GM21529 (cell line): ENCODE measurements at regions not wholly inside any gene's neighbourhood (a gene's known extent, or its start where the extent isn't known, plus 50 kb on each side); places are given as distances from the start of the nearest gene placed in this dataset.
"Not testable (repeated sequence)": the region's sequence is repeated elsewhere in the genome, so short reads cannot be mapped to it uniquely, and the experiment has no call there.

Source experiments
- ATAC-seq: cut with Tn5 transposase; IDR thresholded peaks from one replicate; pipeline ENCODE4 v1.9.1; 2021; ENCODE audit not compliant: unreplicated experiment

DNA sequence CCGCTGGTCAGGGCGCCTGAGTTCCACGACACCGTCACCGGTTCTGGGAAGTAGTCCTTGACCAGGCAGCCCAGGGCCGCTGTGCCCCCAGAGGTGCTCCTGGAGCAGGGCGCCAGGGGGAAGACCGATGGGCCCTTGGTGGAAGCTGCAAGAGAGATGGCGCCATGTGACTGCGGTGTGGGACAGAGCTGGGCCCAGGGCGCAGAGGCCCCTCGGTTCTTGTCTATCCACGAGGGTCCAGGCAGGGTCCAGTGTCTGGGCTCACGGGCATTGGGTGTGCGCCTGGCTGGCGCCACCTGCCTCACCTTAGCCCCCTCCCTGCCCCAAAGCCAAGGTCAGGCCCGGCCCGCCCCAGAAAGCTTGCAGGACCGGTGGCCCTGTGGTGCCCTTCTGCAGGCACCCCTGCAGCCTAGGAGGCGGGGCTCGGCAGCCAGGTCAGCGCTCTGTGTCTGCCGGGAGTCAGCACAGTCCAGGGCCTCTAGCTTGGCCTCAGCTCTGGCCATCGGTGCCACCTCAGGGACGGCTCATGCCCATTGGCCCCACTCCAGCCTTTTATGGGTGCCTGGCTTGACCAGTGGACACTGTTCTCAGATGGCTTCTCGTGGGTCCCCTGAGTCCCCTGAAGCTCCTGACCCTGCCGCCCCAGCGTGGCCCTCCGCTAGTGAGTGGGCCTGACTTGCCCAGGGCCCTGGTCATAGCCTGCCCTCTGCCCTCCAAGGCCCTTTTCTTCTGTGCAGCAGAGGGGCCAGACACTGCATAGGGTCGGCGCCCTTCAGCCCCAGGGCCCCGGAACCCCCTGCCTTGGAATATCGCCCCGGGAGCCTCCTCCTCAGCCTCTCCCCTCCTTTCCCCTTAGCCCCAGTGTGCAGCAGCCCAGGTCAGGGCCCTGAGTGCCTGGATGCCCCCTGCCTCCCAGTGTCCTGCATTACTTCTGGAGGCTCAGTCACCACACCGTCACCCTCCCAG lies 245.2 kb downstream of the TMEM121 start:
- ATAC-seq, result not testable (repeated sequence)

DNA sequence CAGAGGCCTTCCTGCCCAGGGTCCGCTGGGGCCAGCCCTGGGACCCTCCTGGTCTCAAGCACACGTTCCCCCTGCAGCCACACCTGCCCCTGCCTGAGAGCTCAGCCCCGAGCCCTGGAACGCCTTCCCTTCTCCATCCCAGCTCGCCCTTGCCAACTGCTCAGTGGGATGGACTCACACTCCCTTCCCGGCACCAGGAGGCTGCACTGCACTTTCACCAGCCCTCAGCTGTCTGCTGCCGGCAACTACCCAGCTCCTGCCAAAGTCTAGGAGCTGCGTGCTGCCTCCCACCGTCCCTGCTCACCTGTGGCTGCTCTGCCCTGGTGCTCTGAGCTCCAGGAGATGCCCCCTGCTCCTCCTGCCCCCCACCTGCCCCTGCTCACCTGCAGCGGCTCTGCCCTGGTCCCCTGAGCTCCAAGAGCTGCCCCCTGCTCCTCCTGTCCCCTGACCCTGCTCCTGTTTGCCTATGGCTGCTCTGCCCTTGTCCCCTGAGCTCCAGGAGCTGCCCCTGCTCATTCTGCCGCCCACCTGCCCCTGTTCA lies 246.4 kb downstream of the TMEM121 start:
- ATAC-seq, result not testable (repeated sequence)

DNA sequence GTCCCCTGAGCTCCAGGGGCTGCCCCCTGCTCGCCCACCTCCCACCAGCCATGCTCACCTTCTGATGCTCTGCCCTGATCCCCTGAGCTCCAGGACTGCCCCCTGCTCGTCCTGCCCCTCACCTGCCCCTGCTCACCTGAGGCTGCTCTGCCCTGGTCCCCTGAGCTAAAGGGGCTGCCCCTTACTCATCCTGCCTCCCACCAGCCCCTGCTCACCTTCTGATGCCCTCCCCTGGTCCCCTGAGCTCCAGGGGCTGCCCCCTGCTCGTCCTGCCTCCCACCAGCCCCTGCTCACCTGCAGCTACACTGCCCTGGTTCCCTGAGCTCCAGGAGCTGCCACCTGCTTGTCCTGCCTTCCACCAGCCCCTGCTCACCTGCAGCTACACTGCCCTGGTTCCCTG lies 247.2 kb downstream of the TMEM121 start:
- ATAC-seq, result no peak

DNA sequence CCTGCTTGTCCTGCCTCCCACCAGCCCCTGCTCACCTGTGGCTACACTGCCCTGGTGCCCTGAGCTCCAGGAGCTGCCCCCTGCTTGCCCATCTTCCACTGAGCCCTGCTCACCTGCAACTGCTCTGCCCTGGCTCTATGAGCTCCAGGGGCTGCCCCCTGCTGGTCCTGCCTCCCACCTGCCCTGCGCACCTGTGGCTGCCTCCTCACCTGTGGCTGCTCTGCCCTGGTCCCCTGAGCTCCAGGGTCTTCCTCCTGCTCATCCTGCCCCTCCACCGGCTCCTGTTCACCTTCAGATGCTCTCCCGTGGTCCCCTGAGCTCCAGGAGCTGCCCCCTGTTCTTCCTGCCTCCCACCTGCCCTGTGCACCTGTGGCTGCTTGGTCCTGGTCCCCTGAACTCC lies 247.6 kb downstream of the TMEM121 start:
- ATAC-seq, result no peak

DNA sequence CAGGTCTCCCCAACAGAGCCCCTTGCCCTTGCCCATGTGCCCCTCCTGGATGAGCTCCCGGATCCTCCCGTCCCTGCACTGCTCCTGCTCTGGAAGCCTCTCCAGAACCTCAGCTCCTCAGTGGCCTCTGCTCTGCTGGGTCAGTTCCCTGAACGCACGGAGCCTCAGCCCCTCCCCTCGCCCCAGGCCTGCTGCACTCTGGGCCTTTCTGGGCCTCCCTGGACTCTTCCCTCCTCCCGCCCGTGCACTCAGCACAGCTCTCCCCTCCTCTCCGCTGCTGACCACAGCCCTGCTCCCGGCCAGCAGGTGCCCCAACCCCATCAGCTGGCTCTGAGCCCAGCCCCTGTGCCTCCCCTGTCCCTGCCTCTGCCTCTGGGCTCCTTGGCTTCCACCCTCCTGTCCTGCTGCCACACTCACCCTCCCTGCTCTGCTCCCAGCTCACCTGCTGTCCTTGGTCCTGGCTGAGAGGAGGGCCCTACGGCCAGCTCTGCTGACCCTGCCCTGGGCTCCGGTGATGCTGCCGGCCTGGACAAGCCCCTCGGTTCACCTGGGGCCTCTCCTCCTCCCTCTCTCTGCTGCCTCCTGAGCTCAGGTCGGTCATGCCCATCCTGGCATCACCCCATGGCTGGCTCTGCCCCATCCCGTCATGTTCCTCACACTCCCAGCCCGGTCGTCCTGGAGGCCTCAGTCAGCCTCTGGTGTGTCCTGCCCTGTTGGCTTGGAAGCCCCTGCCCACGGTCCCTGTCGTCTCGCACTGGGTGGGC lies 248.4 kb downstream of the TMEM121 start:
- ATAC-seq, result not testable (repeated sequence)

DNA sequence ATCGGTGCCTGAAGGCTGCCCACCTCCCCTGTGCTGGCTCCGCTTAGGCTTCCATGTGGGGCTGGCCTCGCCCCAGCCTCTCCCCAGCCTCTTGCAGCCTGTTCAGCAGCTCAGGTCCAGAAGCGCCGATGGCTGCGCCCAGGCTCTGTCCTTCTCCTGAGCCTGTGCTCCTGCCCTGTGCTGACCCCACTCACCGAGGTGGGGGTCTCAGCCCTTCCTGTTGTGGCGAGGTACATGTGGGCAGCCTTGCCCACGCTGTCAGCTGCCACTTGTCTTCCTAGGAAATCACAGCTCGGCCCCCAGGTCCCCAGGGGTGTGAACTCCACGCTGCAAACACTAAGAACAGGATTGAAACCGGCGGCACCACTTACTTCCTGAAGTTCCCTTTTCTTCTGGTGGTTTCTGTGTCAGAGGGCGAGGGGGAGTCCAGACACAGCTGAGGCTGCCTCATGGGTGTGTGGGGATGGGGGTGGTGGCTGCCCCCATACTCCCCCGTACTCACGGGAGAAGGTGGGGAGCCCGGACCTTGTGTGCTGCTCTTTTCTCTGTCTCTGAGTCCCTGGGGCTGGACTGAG lies 249.1 kb downstream of the TMEM121 start:
- not testable (repeated sequence) for ATAC-seq

DNA sequence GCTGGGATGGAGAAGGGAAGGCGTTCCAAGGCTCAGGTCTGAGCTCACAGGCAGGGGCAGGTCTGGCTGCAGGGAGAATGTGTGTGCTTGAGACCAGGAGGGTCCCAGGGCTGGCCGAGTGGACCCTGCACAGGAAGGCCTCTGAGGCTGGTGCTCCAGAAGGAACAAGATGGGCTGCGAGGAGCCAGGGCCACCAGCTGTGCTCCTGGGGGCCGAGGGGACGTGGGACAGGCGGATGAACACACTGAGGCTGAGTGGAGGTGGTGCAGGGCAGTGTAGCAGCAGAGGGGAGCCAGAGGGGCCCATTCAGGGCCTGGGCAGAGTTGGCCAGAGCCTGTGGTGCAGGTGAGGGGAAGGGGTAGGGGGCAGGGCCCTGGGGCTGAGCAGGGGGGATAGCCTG lies 249.7 kb downstream of the TMEM121 start:
- not testable (repeated sequence) for ATAC-seq

DNA sequence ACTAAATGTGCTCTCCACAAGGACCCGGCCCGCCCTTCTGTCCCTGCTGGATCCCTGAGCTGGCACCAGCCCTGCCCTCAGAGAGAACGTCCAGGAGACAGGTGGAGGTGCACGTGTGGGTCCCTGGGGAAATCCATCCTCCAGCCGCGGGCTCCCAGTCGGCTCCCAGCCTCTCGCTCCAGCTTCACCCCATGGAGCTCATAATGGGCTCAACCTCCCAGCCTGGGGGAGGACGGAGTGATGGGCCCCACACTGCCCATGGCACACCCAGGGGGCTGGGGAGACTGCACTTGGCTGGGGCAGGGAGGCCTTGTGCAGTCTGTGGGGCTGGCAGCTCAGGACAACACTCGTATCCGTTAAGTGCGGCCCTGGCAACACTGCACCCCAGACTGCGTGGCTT lies 250.5 kb downstream of the TMEM121 start:
- no peak for ATAC-seq

DNA sequence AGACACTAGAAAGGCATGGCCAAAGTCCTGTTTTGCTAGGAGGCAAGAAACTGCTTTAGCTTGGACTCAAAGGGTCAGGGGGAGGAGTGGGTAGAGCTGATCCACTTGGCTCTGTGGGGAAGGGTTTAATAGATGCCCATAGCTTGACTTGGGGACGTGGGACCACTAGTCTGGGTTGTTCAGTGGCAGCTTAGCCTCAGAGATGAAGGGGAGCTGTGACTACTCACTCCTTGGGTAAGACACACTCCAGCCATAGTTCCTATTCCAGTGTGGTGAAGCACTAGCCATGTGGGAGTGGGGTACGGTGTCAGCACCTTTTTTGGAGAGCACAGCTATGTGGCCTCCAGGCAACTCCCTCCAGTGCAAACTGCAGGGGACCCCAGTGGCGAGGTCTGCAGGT lies 257.3 kb downstream of the TMEM121 start:
- ATAC-seq, result no peak

DNA sequence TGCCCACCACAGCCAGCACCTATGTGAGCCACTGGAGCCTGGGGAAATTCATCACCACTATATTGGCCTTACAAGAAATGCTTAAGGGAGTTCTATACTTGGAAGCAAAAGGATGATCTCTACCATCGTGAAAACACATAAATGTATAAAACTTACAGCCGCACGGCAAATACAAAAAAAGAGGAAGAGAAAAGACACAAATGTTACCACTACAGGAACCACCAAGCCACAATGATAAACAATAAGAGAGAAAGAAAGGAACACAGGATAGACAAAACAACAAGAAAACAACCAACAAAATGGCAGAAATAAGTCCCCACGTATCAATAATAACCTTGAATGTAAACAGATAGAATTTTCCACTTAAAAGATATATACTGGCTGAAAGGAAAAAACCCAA lies 267.5 kb downstream of the TMEM121 start:
- no peak for ATAC-seq

DNA sequence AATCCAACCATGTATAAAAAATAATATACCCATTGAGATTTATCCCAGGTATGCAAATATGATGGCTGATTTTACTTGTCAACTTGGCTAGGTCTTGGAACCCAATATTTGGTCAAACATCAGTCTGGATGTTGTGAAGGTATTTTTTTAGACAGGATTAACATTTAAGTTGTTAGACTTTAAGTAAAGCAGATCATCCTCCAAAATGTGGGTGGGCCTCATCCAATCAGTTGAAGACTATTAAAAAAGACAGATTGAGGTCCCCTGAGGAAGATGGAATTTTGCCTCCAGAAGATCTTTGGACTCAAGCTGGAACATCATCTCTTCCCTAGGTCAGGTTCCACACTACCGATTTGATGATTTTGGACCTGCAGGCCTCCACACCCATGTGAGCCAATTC lies 271.2 kb downstream of the TMEM121 start:
- ATAC-seq, result no peak

DNA sequence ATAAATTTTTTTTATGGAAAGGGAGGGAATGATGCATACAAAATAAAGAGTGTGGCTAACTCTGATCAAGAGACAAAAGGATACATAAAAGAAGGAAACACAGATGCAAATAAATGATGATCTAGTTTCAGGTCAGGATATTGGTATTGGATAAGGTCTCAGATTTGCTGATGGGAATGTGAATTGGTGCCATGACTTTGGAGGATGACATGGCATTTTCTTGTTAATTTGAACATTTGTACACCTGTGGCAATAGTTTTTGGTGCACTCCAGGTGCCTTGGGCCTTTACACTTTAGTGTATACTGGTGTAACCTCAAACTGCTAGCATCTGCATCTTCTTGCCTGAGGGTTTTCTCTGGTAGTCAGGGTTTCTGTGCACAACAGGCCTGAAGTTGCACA lies 279.3 kb downstream of the TMEM121 start:
- ATAC-seq, result no peak

DNA sequence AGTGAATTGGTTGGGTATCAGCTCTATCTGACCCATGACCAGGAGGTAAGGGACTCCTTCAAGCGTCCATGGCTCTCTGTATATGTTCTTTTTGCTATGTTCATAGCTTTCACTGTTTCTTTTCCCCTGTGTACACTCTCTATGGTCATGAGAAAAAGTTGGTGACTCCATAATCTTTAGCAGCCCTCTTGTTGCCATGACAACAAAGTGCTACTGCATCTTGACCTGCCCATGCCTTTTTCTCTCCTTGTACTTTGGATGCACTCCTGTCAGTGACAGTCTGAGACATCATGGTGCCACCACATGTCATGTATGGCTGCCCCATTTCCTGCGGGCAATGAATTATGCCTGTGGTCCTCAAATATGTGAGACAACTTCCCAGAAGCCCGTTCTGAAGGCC lies 280.2 kb downstream of the TMEM121 start:
- ATAC-seq, result no peak

DNA sequence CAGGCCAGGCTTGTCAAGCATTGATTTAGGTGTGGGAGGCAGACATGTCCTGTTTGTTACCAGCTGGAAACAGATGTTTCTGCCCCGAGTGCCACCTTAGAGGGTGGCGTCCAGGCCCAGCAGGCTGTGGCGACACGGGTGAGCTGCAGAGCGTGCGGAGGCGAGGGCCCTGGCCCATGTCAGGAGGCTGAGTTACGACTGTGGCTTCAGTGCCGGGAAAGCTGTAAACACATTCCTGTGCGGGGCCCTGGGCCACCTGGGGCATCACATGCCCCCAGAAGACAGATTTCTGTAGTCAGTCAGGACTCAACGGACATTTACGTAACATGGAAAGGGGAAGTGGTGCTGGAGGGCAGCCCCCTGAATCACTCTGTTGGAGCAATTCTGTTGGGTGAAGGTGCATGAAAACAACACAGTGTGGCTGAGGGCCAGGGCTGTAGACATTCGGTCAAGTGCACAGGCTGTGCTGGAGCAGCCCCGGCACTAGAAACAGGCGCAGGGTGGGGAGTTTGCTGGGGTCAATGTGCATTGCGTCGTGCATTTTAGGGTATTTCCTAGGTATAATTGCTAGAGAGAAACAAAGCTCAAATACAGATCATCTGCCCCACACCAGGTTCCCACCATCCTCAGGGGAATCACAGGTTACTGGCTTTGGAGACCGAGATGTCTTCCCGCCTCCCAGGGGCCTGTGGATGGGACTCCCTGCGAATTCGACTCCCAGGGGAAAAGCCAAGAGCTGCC lies 291.8 kb downstream of the TMEM121 start:
- ATAC-seq, result no peak

DNA sequence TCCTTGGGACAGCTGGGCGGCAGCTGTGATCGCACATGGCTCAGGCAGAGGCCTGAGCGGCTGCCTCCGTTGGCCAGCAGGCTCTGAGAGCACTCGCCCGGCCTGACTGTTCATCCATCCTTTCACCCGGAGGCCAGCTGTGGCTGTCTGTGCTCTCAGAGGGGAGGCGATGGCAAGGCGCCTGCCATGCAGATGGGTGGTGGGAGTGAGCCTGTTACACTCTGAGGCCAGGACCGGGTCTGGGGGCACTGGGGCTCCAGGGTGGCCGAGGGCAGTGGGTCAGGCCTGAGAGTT lies 292.3 kb downstream of the TMEM121 start:
- ATAC-seq, result no peak

DNA sequence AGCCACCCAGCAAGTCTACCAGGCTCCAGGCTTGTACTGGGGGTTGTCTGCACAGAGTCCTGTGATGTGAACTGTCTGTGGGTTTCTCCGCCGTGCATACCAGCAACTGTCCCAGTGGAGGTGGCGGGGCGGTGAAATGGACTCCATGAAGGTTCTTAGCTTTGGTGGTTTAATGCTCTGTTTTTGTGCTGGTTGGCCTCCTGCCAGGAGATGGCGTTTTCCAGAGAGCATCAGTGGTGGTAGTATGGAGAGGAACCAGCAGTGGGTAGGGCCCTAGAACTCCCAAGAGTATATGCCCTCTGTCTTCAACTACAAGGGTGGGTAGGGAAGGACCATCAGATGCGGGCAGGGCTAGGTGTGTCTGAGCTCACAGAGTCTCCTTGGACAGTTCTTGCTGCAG lies 303.8 kb downstream of the TMEM121 start:
- ATAC-seq, result no peak

DNA sequence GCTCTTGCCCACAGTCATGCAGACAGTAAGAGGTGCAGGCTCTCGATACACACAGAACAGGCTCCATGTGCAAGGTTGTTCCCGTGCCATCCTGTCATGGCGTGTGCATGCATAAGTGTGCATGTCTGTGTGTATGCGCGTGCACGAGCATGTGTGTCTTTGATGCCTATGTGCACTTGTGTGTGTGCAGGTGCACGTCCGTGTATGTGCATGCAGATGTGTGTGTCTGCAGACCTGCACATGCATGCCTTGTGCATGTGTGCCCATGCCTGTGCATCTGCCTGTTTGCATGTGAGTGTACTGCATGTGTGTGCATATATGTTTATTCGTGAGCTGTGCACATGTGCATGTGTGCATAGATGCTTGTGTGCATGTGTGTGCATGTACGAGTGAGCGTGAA lies 309.8 kb downstream of the TMEM121 start:
- ATAC-seq, result no peak

DNA sequence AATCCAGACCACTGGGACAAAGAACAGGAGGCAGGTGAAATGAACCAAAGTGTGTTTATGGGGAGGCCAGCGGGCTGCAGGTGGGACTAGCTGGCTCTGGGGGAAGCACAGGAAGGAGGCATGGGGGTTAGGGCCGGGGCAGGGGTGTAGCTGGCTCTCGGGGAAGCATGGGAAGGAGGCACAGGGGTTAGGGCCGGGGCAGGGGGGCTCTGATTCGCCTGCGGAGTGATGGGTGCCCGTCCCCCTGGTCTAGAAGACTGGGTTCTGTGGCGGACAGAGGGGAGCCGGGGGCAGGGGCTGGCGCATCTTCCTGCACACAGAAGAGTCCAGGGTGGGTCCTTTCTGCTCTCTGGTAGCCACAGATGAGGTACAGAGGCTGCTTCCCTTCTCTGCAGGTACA lies 310.3 kb downstream of the TMEM121 start:
- no peak for ATAC-seq

DNA sequence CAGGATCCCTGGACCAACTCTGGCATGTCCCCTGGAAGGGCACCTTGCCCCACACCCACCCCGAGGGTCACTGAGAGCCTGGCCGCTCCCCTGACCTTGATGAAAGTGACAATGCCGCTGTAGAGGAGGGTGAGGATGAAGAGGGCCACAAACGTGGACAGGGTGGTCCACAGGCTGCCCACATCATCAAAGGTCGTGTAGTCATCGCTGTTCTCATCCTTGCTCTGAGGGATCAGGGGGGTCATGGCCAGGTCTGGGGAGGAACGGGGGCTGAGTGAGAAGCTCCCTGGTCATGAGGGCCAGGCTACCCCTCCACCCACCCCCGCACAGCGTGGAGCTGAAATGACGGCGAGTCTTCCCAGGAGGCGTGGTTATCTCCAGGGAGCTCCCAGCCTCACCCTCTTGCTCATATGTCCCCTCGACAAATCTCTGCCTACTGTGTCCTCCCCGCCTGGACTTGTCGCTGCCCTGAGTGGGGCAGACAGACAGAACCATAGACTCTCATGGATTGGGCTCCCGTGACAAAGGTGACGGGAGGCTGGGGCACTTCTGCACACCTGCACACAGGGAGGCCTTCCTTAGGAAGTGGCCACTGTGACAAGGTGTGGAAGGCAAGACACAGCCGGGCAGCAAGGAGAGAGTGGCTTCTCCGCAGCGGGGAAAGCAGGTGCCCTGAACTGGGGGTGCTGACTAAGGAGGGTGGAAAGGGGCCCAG lies 311.1 kb downstream of the TMEM121 start:
- no peak for ATAC-seq

DNA sequence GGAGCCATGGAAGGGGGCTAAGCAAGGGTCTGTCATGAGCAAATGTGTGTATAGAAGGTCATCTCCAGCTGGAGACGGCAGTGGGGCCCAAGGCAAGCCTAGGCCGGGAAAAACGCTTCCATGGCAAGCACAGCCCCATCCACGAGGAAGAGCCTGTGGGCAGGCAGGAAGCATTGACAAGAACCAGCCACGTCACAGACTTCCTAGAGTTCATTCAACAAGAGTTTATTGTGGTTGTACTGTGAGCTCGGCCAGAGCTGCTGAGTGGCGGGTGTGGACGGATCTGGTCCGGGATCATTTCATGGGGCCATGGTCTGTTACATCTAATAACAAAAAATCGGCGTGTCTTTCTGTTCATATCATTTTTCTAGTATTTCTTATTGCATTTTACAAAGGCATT lies 311.7 kb downstream of the TMEM121 start:
- ATAC-seq, result no peak
